T-cell (primary cell): ENCODE measurements at regions not wholly inside any gene's neighbourhood (a gene's known extent, or its start where the extent isn't known, plus 50 kb on each side); places are given as distances from the start of the nearest gene placed in this dataset.
"Not testable (repeated sequence)": the region's sequence is repeated elsewhere in the genome, so short reads cannot be mapped to it uniquely, and the experiment has no call there.

Experiments used
- ATAC-seq, 4 experiments: fragments of 200-7000 bp in 3 of 4; fragments of 150-1000 bp in 1 of 4; cut with Tn5 transposase; replicated peaks in 1 of 4; 1 replicate in 3 of 4; 2 replicates in 1 of 4; pipeline ENCODE4 v1.10.0; 2021; ENCODE audit warnings: moderate library complexity in 3 of 4, mild to moderate bottlenecking in 2 of 4, moderate number of reproducible peaks in 1 of 4
- CTCF ChIA-PET, 2 donors: fragments of 300-600 bp; sonication (Branson Sonifier 250); formaldehyde crosslinking; loops; one replicate each; lab custom pipeline; 2022; ENCODE audit warnings: antibody characterized with exemption in 2 of 2; lab: Charles Lee
- POLR2A ChIA-PET, 2 donors: fragments of 300-600 bp; sonication (Branson Sonifier 250); formaldehyde crosslinking; loops; one replicate each; lab custom pipeline; 2022; ENCODE audit warnings: antibody characterized with exemption in 2 of 2; lab: Charles Lee
- DNase-seq, 35 experiments: peaks; one replicate each; pipeline versions ENCODE4 v3.0.0 to v3.0.0-alpha.2; 2013 to 2023
- H3K27ac ChIP-seq: one replicate; pipeline ENCODE4 v1.5.1; 2013; ENCODE audit warnings: low read length
- H3K27me3 ChIP-seq, 2 experiments: replicated peaks in 1 of 2; 1 replicate in 1 of 2; 2 replicates in 1 of 2; pipeline versions ENCODE4 v1.6.1 to v1.7.0; 2013; ENCODE audit warnings: low read length in 1 of 2, mixed read lengths in 1 of 2; ENCODE audit not compliant: control insufficient read depth in 2 of 2, insufficient read depth in 2 of 2; ENCODE audit errors: extremely low read depth in 1 of 2
- H3K36me3 ChIP-seq, 2 donors: 1 replicate in 1 of 2; 2 replicates in 1 of 2; pipeline versions ENCODE4 v1.6.1 to v1.7.0; 2013; ENCODE audit warnings: low read length in 1 of 2; ENCODE audit not compliant: control insufficient read depth in 2 of 2, insufficient read depth in 1 of 2; ENCODE audit errors: extremely low read depth in 1 of 2
- H3K4me1 ChIP-seq, 2 experiments: 1 replicate in 1 of 2; 2 replicates in 1 of 2; pipeline versions ENCODE4 v1.6.1 to v1.7.0; 2013; ENCODE audit warnings: low read length in 2 of 2, mixed read lengths in 1 of 2; ENCODE audit not compliant: insufficient read depth in 2 of 2, control insufficient read depth in 1 of 2; ENCODE audit errors: extremely low read depth in 1 of 2
- H3K4me3 ChIP-seq, 2 donors: 1 replicate in 1 of 2; 2 replicates in 1 of 2; pipeline versions ENCODE4 v1.5.1 to v1.7.0; 2013; ENCODE audit warnings: mild to moderate bottlenecking in 2 of 2, low read length in 1 of 2, moderate library complexity in 1 of 2; ENCODE audit not compliant: control insufficient read depth in 1 of 2; ENCODE audit errors: extremely low read depth in 1 of 2
- H3K9me3 ChIP-seq: 2 replicates; pipeline ENCODE4 v1.7.0; 2013
- H3K27ac Mint-ChIP-seq, 2 donors: one replicate each; pipeline ENCODE4 v1.8.0; 2020 to 2021; ENCODE audit warnings: mild to moderate bottlenecking in 2 of 2, mixed read lengths in 2 of 2
- H3K27me3 Mint-ChIP-seq, 2 donors: one replicate each; pipeline ENCODE4 v1.8.0; 2021 to 2022; ENCODE audit warnings: mixed read lengths in 2 of 2
- H3K36me3 Mint-ChIP-seq: one replicate; pipeline ENCODE4 v1.8.0; 2021; ENCODE audit warnings: mixed read lengths
- H3K4me1 Mint-ChIP-seq, 3 donors: one replicate each; pipeline ENCODE4 v1.8.0; 2020 to 2022; ENCODE audit warnings: mixed read lengths in 3 of 3, mild to moderate bottlenecking in 1 of 3
- H3K4me3 Mint-ChIP-seq, 3 donors: one replicate each; pipeline ENCODE4 v1.8.0; 2020 to 2022; ENCODE audit warnings: mild to moderate bottlenecking in 3 of 3, mixed read lengths in 3 of 3, moderate library complexity in 3 of 3
- H3K9me3 Mint-ChIP-seq, 3 donors: one replicate each; pipeline ENCODE4 v1.8.0; 2020 to 2022; ENCODE audit warnings: mixed read lengths in 3 of 3
- WGBS: methylation state at CpG from one replicate; pipeline ENCODE4 v1.1.5; 2013; ENCODE audit warnings: missing lambda C conversion rate; ENCODE audit not compliant: insufficient coverage; 5-methylcytosine and 5-hydroxymethylcytosine counted together

DNA sequence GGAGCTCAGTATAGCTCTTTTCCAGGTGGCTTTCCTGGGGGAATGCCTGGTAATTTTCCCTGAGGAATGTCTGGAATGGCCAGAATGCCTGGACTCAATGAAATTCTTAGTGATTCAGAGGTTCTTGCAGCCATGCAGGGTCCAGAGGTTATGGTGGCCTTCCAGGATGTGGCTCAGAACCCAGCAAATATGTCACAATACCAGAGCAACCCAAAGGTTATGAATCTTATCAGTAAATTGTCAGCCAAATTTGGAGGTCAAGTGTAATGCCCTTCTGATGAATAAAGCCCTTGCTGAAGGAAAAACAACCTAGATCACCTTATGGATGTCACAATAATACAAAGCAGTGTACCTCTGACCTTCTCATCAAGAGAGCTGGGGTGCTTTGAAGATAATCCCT lies 100.3 kb downstream of the TMEM167A start:
- H3K4me1 ChIP-seq, H3K27me3 ChIP-seq, DNase-seq, ATAC-seq, H3K27me3 Mint-ChIP-seq, H3K9me3 ChIP-seq, CTCF ChIA-PET, H3K36me3 Mint-ChIP-seq, POLR2A ChIA-PET, H3K27ac Mint-ChIP-seq, H3K27ac ChIP-seq, H3K36me3 ChIP-seq, H3K4me3 ChIP-seq, H3K4me1 Mint-ChIP-seq, H3K4me3 Mint-ChIP-seq: not testable (repeated sequence)
- peaks cover 13 to 27% (median 22%) of the 10 kb centered on the region in 3 donors for H3K9me3 Mint-ChIP-seq

DNA sequence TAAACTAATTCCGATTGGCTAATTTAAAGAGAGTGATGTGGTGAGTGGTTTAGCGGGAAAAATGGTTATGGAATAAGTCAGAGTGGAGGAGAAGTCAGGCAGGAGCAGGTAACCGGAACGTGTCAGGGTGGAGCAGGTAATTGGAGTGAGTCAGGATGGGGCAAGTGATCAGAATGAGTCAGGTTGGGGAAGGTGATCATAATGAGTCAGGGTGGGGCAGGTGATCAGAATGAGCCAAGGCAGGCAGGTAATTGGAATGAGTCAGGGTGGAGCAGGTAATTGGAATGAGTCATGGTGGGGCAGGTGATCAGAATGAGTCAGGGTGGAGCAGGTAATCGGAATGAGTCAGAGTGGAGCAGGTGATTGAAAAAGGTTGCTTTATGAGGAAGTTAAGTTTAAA lies 101.4 kb downstream of the TMEM167A start:
- H3K27ac ChIP-seq: no peak overlapping the region
- Mint-ChIP-seq H3K4me1 (no peaks in the 10 kb centered on the region), H3K4me3 (no peak overlapping the region), H3K36me3 (no peaks in the 10 kb centered on the region), H3K27ac (no peak overlapping the region), H3K9me3 (peaks cover 13 to 27% (median 22%) of the 10 kb centered on the region in 3 donors), H3K27me3 (peaks cover 4 to 10% of the 10 kb centered on the region in 2 donors)
- H3K4me3 ChIP-seq: no peak overlapping the region
- no peak for ATAC-seq
- 93% methylated on average over 4 of the region's 5 CpGs for WGBS
- H3K27me3 ChIP-seq: no peaks in the 10 kb centered on the region
- no peaks in the 10 kb centered on the region for H3K9me3 ChIP-seq
- no peaks in the 10 kb centered on the region for H3K36me3 ChIP-seq
- DNase-seq: no peak
- ChIA-PET POLR2A (no interaction called here), CTCF (no interaction called here)
- no peaks in the 10 kb centered on the region for H3K4me1 ChIP-seq

DNA sequence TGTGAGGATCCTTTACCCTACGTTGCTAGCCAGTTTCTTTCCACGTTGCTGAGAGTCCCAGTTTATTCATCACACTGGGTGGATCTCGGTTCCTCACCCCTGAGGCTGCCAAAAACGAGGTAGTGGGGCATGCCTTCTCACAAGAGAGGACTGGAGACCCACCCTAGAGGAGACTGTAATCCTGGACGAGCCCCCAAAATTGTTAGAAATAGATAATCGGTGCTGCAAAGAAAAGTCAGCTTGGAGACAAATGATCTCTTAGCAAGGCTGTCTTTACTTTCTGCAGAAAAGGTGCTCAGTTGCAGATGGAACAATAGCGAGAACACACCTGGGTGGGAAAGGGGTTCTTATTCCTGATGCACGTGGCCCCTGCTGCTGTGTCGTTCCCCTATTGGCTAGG lies 101.8 kb downstream of the TMEM167A start:
- Mint-ChIP-seq H3K9me3 (peaks cover 13 to 27% (median 22%) of the 10 kb centered on the region in 3 donors), H3K27me3 (peaks cover 4 to 10% of the 10 kb centered on the region in 2 donors), H3K36me3 (no peaks in the 10 kb centered on the region), H3K27ac (no peak overlapping the region), H3K4me3 (no peak overlapping the region), H3K4me1 (no peaks in the 10 kb centered on the region)
- no peak for ATAC-seq
- H3K36me3 ChIP-seq: no peaks in the 10 kb centered on the region
- no peaks in the 10 kb centered on the region for H3K4me1 ChIP-seq
- ChIA-PET CTCF (no interaction called here), POLR2A (no interaction called here)
- H3K27ac ChIP-seq: no peak overlapping the region
- H3K9me3 ChIP-seq: no peaks in the 10 kb centered on the region
- WGBS: 70% methylated on average over 8 of the region's 9 CpGs
- DNase-seq: no peak
- H3K27me3 ChIP-seq: no peaks in the 10 kb centered on the region
- H3K4me3 ChIP-seq: no peak overlapping the region

DNA sequence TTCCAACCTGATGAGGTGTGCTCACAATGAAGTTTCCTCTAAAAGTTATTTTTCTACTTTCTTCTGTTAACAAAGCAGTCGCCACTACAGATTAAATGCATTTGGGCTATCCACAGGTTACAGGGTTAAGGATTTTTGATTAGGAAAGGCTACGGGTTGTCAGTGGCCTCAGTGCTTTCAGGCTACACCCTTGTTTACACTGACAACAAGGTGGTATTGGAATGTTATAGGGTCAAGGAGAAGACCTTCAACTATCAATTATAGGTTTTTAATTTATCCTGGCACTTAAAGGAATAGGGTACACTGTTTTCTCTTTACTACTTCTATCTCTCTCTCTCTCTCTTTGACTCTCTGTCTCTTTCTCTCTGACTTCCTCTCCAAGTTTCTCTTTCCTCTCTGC lies 102.8 kb downstream of the TMEM167A start:
- CTCF ChIA-PET, DNase-seq, ATAC-seq, H3K36me3 Mint-ChIP-seq, H3K4me3 ChIP-seq, H3K4me3 Mint-ChIP-seq, H3K9me3 ChIP-seq, H3K27ac ChIP-seq, H3K27me3 Mint-ChIP-seq, H3K4me1 Mint-ChIP-seq, H3K4me1 ChIP-seq, H3K27me3 ChIP-seq, POLR2A ChIA-PET, H3K36me3 ChIP-seq, H3K27ac Mint-ChIP-seq: not testable (repeated sequence)
- H3K9me3 Mint-ChIP-seq: peaks cover 13 to 27% (median 22%) of the 10 kb centered on the region in 3 donors
- no CpG with 5 or more reads among the region's 2 CpGs for WGBS

DNA sequence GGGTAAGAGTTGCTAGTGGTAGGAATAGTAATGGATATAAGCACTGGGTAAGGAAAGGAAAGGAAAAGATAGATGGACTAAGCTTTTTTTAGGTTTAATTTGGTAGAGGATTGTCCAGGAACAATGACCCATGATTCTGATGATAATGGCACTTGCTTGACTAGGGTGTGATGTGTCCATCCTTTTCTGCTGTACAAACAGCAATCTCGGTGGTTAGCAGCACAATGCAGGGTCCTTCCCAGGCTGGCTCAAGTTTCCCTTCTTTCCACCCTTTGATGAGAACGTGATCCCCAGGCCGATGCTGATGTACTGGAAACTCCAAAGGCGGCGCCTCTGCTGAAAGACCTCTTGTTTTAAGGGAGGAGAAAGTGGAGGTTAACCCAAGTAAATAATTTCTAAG lies 105.3 kb downstream of the TMEM167A start:
- Mint-ChIP-seq H3K27ac (no peak overlapping the region), H3K36me3 (no peaks in the 10 kb centered on the region), H3K27me3 (peaks cover 0 to 10% of the 10 kb centered on the region in 2 donors), H3K4me1 (no peaks in the 10 kb centered on the region), H3K4me3 (no peak overlapping the region), H3K9me3 (peaks cover 13 to 22% (median 22%) of the 10 kb centered on the region in 3 donors)
- no peak for DNase-seq
- Histone ChIP-seq H3K4me3 (no peak overlapping the region), H3K27me3 (no peaks in the 10 kb centered on the region), H3K27ac (no peak overlapping the region), H3K36me3 (no peaks in the 10 kb centered on the region), H3K4me1 (no peaks in the 10 kb centered on the region), H3K9me3 (no peaks in the 10 kb centered on the region)
- ChIA-PET POLR2A (no interaction called here), CTCF (no interaction called here)
- ATAC-seq: no peak
- no CpG with 5 or more reads among the region's 5 CpGs for WGBS

DNA sequence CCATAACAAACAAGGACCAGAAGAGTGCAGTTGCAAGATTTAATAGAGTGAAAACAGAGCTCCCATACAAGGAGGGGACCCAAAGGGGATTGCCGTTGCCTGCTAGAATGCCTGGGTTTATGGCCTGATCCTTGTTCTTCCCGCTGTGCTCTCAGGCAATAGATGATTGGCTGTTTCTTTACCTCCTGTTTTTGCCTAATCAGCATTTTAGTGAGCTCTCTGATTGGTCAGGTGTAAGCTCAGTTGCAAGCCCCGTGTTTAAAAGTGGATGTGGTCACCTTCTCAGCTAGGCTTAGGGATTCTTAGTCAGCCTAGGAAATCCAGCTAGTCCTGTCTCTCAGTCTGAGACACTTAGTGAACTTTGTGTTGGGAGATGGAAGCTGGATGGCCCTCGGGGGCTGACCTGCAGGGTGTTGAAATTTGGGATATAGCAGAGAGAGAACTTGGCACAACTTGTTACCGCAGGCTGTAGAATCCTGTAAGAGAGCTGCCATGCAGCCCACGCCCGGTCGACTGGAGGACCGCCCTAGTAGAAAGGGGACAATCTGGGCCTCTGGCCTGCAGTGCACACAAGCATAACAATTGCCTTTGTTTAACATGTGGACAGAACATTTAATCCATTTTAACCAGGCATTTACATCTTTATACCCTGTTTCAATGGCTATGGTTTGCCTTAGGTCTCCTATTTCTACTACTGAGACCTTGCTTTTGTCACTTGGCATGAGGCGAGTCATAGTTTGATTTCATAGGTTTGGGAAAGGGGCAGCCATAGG lies 106.0 kb downstream of the TMEM167A start:
- peaks cover 13 to 18% (median 16%) of the 10 kb centered on the region in 3 donors for H3K9me3 Mint-ChIP-seq
- H3K27ac Mint-ChIP-seq, POLR2A ChIA-PET, H3K27ac ChIP-seq, H3K9me3 ChIP-seq, H3K36me3 ChIP-seq, DNase-seq, H3K4me3 ChIP-seq, H3K27me3 Mint-ChIP-seq, CTCF ChIA-PET, H3K4me3 Mint-ChIP-seq, ATAC-seq, H3K4me1 Mint-ChIP-seq, H3K36me3 Mint-ChIP-seq, H3K4me1 ChIP-seq, H3K27me3 ChIP-seq: not testable (repeated sequence)
- 89% methylated on average over 9 of the region's 10 CpGs for WGBS
